Astrocyte (in vitro differentiated cells and primary cell): ENCODE measurements at regions not wholly inside any gene's neighbourhood (a gene's known extent, or its start where the extent isn't known, plus 50 kb on each side); places are given as distances from the start of the nearest gene placed in this dataset.

Source experiments
- DNase-seq: peaks from one replicate; pipeline ENCODE4 v3.0.0-alpha.2; 2010; ENCODE audit warnings: low read depth
- FAIRE-seq: peaks from 2 replicates; lab custom pipeline; 2011; peaks lifted over from hg19 to GRCh38; lab: Jason Lieb, UNC
- H2AFZ ChIP-seq: 2 replicates; pipeline ENCODE4 v1.6.0; 2012; ENCODE audit warnings: low read depth, low read length, inconsistent platforms
- H3K27ac ChIP-seq: 2 replicates; pipeline ENCODE4 v1.5.1; 2011; ENCODE audit warnings: low read depth, low read length, inconsistent platforms
- H3K27me3 ChIP-seq: 2 replicates; pipeline ENCODE4 v1.6.0; 2011; ENCODE audit warnings: low read length, inconsistent platforms; ENCODE audit not compliant: insufficient read depth
- H3K36me3 ChIP-seq: 2 replicates; pipeline ENCODE4 v1.5.1; 2011; ENCODE audit warnings: low read length, inconsistent platforms; ENCODE audit not compliant: insufficient read depth
- H3K4me1 ChIP-seq: 2 replicates; pipeline ENCODE4 v1.5.1; 2011; ENCODE audit warnings: low read length, inconsistent platforms; ENCODE audit not compliant: insufficient read depth
- H3K4me2 ChIP-seq: 2 replicates; pipeline ENCODE4 v1.6.0; 2012; ENCODE audit warnings: low read length, inconsistent platforms
- H3K4me3 ChIP-seq: 2 replicates; pipeline ENCODE4 v1.5.1; 2011; ENCODE audit warnings: low read depth, mild to moderate bottlenecking, low read length, inconsistent platforms; ENCODE audit not compliant: insufficient read depth
- H3K79me2 ChIP-seq: 2 replicates; pipeline ENCODE4 v1.6.0; 2012; ENCODE audit warnings: mild to moderate bottlenecking, low read length, inconsistent platforms; ENCODE audit not compliant: insufficient read depth
- H3K9ac ChIP-seq: 2 replicates; pipeline ENCODE4 v1.6.0; 2012; ENCODE audit warnings: mild to moderate bottlenecking, low read length, inconsistent platforms
- H3K9me3 ChIP-seq: 2 replicates; pipeline ENCODE4 v1.5.1; 2012; ENCODE audit warnings: low read depth, mild to moderate bottlenecking, low read length, inconsistent platforms; ENCODE audit not compliant: insufficient read depth
- H4K20me1 ChIP-seq: 2 replicates; pipeline ENCODE4 v1.6.0; 2012; ENCODE audit warnings: low read length, inconsistent platforms; ENCODE audit not compliant: insufficient read depth
- H3K27ac Mint-ChIP-seq: one replicate; pipeline ENCODE4 v1.8.0; 2021; ENCODE audit warnings: mild to moderate bottlenecking, mixed read lengths; ENCODE audit not compliant: unreplicated experiment
- H3K27me3 Mint-ChIP-seq: one replicate; pipeline ENCODE4 v1.8.0; 2021; ENCODE audit warnings: low read depth, mixed read lengths; ENCODE audit not compliant: unreplicated experiment
- H3K36me3 Mint-ChIP-seq: one replicate; pipeline ENCODE4 v1.8.0; 2021; ENCODE audit warnings: low read depth, mixed read lengths; ENCODE audit not compliant: unreplicated experiment
- H3K4me1 Mint-ChIP-seq: one replicate; pipeline ENCODE4 v1.8.0; 2021; ENCODE audit warnings: low read depth, mixed read lengths; ENCODE audit not compliant: unreplicated experiment
- H3K4me3 Mint-ChIP-seq: one replicate; pipeline ENCODE4 v1.8.0; 2021; ENCODE audit warnings: mild to moderate bottlenecking, moderate library complexity, mixed read lengths; ENCODE audit not compliant: unreplicated experiment
- H3K9me3 Mint-ChIP-seq: one replicate; pipeline ENCODE4 v1.8.0; 2021; ENCODE audit warnings: mild to moderate bottlenecking, mixed read lengths; ENCODE audit not compliant: unreplicated experiment
- CTCF ChIP-seq: IDR thresholded peaks from 2 replicates; pipeline ENCODE4 v1.5.1; 2011; ENCODE audit warnings: low read depth, mild to moderate bottlenecking, inconsistent platforms, low read length, moderate library complexity; ENCODE audit not compliant: insufficient read depth
- EZH2 ChIP-seq: IDR thresholded peaks from 2 replicates; pipeline ENCODE4 v1.6.1; 2012; ENCODE audit warnings: mild to moderate bottlenecking, low read length, inconsistent platforms; ENCODE audit not compliant: insufficient read depth

DNA sequence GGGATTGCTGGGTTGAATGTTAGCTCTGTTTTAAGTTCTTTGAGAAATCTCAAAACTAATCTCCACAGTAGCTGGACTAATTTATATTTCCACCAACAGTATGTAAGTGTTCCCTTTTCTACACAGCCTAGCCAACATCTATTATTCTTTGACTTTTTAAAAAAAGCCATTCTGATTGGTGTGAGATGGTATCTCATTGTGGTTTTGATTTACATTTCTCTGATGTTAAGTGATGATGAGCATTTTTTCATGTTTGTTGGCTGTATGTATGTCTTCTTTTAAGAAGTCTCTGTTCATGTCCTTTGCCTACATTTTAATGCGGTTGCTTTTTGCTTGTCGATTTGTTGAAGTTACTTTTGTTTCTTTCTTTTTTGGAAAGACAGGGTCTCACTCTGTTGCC, 301.1 kb upstream of the OR4E1 start:
- Histone ChIP-seq H3K27ac (no peak overlapping the region), H3K4me2 (no peak overlapping the region), H3K9ac (no peak overlapping the region), H3K36me3 (no peaks in the 10 kb centered on the region), H2AFZ (no peak overlapping the region), H3K79me2 (no peaks in the 10 kb centered on the region), H3K4me1 (no peaks in the 10 kb centered on the region), H3K27me3 (no peaks in the 10 kb centered on the region), H3K9me3 (no peaks in the 10 kb centered on the region), H4K20me1 (no peaks in the 10 kb centered on the region), H3K4me3 (no peak overlapping the region)
- H3K4me1 Mint-ChIP-seq: no peaks in the 10 kb centered on the region
- no peak for FAIRE-seq
- H3K9me3 Mint-ChIP-seq: no peaks in the 10 kb centered on the region
- peaks cover 29% of the 10 kb centered on the region for H3K27me3 Mint-ChIP-seq
- TF ChIP-seq CTCF (no peak), EZH2 (no peak)
- no peaks in the 10 kb centered on the region for H3K36me3 Mint-ChIP-seq
- DNase-seq: no peak
- H3K4me3 Mint-ChIP-seq: no peak overlapping the region
- H3K27ac Mint-ChIP-seq: no peak overlapping the region

- peaks cover 4% of the 10 kb centered on the region for H3K27me3 Mint-ChIP-seq
Measured at GRCh38 chr14:21965042-21965441, 291.4 kb upstream of the OR4E1 start.

More at GRCh38 chr14:21965042-21965441, 291.4 kb upstream of the OR4E1 start:
- Mint-ChIP-seq H3K9me3 (peaks cover 1% of the 10 kb centered on the region), H3K4me1 (no peaks in the 10 kb centered on the region), H3K27ac (no peak overlapping the region), H3K4me3 (no peak overlapping the region), H3K36me3 (no peaks in the 10 kb centered on the region)
- H3K4me2 ChIP-seq: no peak overlapping the region
- DNase-seq: no peak
- no peak for FAIRE-seq
- H2AFZ ChIP-seq: no peak overlapping the region
- H3K4me1 ChIP-seq: no peaks in the 10 kb centered on the region
- no peaks in the 10 kb centered on the region for H4K20me1 ChIP-seq
- no peaks in the 10 kb centered on the region for H3K36me3 ChIP-seq
- TF ChIP-seq CTCF (no peak), EZH2 (no peak)
- H3K27me3 ChIP-seq: no peaks in the 10 kb centered on the region
- no peaks in the 10 kb centered on the region for H3K9me3 ChIP-seq
- H3K27ac ChIP-seq: no peak overlapping the region
- H3K9ac ChIP-seq: no peak overlapping the region
- H3K4me3 ChIP-seq: no peak overlapping the region
- H3K79me2 ChIP-seq: no peaks in the 10 kb centered on the region
